GM21737 (cell line): ENCODE measurements at regions not wholly inside any gene's neighbourhood (a gene's known extent, or its start where the extent isn't known, plus 50 kb on each side); places are given as distances from the start of the nearest gene placed in this dataset.

ENCODE experiments used
- ATAC-seq: cut with Tn5 transposase; IDR thresholded peaks from one replicate; pipeline ENCODE4 v1.9.1; 2021; ENCODE audit warnings: mild to moderate bottlenecking, moderate library complexity; ENCODE audit not compliant: unreplicated experiment

- ATAC-seq: no peak
Observed at GRCh38 chr5:98464737-98465330, 308.6 kb upstream of the RGMB start.

- ATAC-seq: no peak
Observed at GRCh38 chr5:98468188-98468869, 305.1 kb upstream of the RGMB start.

GRCh38 chr5:98470747-98471146, 302.7 kb upstream of the RGMB start:
- ATAC-seq: no peak

- no peak for ATAC-seq
Observed at GRCh38 chr5:98471458-98471857, 302.0 kb upstream of the RGMB start.

GRCh38 chr5:98474216-98474615, 299.2 kb upstream of the RGMB start:
- no peak for ATAC-seq

GRCh38 chr5:98474782-98475181, 298.7 kb upstream of the RGMB start:
- ATAC-seq: no peak

- ATAC-seq: no peak
Observed at GRCh38 chr5:98482321-98483300, 290.9 kb upstream of the RGMB start.

GRCh38 chr5:98483301-98483685, 290.2 kb upstream of the RGMB start:
- ATAC-seq: no peak

GRCh38 chr5:98489021-98489420, 284.4 kb upstream of the RGMB start:
- ATAC-seq: no peak

GRCh38 chr5:98490348-98490747, 283.1 kb upstream of the RGMB start:
- no peak for ATAC-seq

GRCh38 chr5:98492258-98492657, 281.2 kb upstream of the RGMB start:
- ATAC-seq: no peak

- ATAC-seq: no peak
Observed at GRCh38 chr5:98497418-98497817, 276.0 kb upstream of the RGMB start.

GRCh38 chr5:98498028-98498427, 275.4 kb upstream of the RGMB start:
- no peak for ATAC-seq

- ATAC-seq: no peak
Observed at GRCh38 chr5:98499892-98500291, 273.6 kb upstream of the RGMB start.

- ATAC-seq: no peak
Observed at GRCh38 chr5:98500811-98501210, 272.7 kb upstream of the RGMB start.

GRCh38 chr5:98503616-98504015, 269.8 kb upstream of the RGMB start:
- ATAC-seq: no peak

- ATAC-seq: no peak
Observed at GRCh38 chr5:98504505-98504904, 269.0 kb upstream of the RGMB start.

- ATAC-seq: no peak
Observed at GRCh38 chr5:98510143-98510985, 263.1 kb upstream of the RGMB start.

- ATAC-seq: no peak
Observed at GRCh38 chr5:98513380-98513779, 260.1 kb upstream of the RGMB start.

GRCh38 chr5:98514215-98514614, 259.2 kb upstream of the RGMB start:
- ATAC-seq: no peak

- ATAC-seq: no peak
Observed at GRCh38 chr5:98516701-98517100, 256.8 kb upstream of the RGMB start.
